ENCODE measurements at regions not wholly inside any gene's neighbourhood (a gene's known extent, or its start where the extent isn't known, plus 50 kb on each side); places are given as distances from the start of the nearest gene placed in this dataset.
"Not testable (repeated sequence)": the region's sequence is repeated elsewhere in the genome, so short reads cannot be mapped to it uniquely, and the experiment has no call there.

- Mint-ChIP-seq H3K9me3 (ENCODE audit: unreplicated experiment) (peaks cover 4% of the 10 kb centered on the region), H3K27ac (ENCODE audit: unreplicated experiment) (no peak overlapping the region), H3K27me3 (ENCODE audit: unreplicated experiment) (no peaks in the 10 kb centered on the region), H3K4me1 (ENCODE audit: unreplicated experiment) (no peaks in the 10 kb centered on the region), H3K4me3 (ENCODE audit: unreplicated experiment) (no peak overlapping the region), H3K36me3 (ENCODE audit: unreplicated experiment) (no peaks in the 10 kb centered on the region)
- no peak for DNase-seq (ENCODE audit: extremely low spot score, unreplicated experiment)
- no peak for TF ChIP-seq CTCF (IDR thresholded peaks at IDR 0.05)
Observed at GRCh38 chr9:42378418-42378815, 195.0 kb downstream of the SPATA31A6 start.

GRCh38 chr9:42379602-42380001 lies 196.1 kb downstream of the SPATA31A6 start:
- not testable (repeated sequence) for H3K4me1 Mint-ChIP-seq (ENCODE audit: unreplicated experiment); H3K27me3 Mint-ChIP-seq (ENCODE audit: unreplicated experiment); DNase-seq (ENCODE audit: extremely low spot score, unreplicated experiment); H3K9me3 Mint-ChIP-seq (ENCODE audit: unreplicated experiment); H3K36me3 Mint-ChIP-seq (ENCODE audit: unreplicated experiment); H3K4me3 Mint-ChIP-seq (ENCODE audit: unreplicated experiment); H3K27ac Mint-ChIP-seq (ENCODE audit: unreplicated experiment)

GRCh38 chr9:42384585-42384984 lies 201.1 kb downstream of the SPATA31A6 start:
- DNase-seq (ENCODE audit: extremely low spot score, unreplicated experiment); H3K9me3 Mint-ChIP-seq (ENCODE audit: unreplicated experiment); H3K27me3 Mint-ChIP-seq (ENCODE audit: unreplicated experiment); H3K36me3 Mint-ChIP-seq (ENCODE audit: unreplicated experiment); H3K4me1 Mint-ChIP-seq (ENCODE audit: unreplicated experiment); H3K27ac Mint-ChIP-seq (ENCODE audit: unreplicated experiment); H3K4me3 Mint-ChIP-seq (ENCODE audit: unreplicated experiment): not testable (repeated sequence)

- not testable (repeated sequence) for H3K36me3 Mint-ChIP-seq (ENCODE audit: unreplicated experiment); H3K9me3 Mint-ChIP-seq (ENCODE audit: unreplicated experiment); H3K4me1 Mint-ChIP-seq (ENCODE audit: unreplicated experiment); H3K27me3 Mint-ChIP-seq (ENCODE audit: unreplicated experiment); DNase-seq (ENCODE audit: extremely low spot score, unreplicated experiment); H3K4me3 Mint-ChIP-seq (ENCODE audit: unreplicated experiment); H3K27ac Mint-ChIP-seq (ENCODE audit: unreplicated experiment)
Observed at GRCh38 chr9:42385574-42386120, 202.2 kb downstream of the SPATA31A6 start.

- Mint-ChIP-seq H3K4me3 (ENCODE audit: unreplicated experiment) (no peak overlapping the region), H3K9me3 (ENCODE audit: unreplicated experiment) (no peaks in the 10 kb centered on the region), H3K27ac (ENCODE audit: unreplicated experiment) (no peak overlapping the region), H3K36me3 (ENCODE audit: unreplicated experiment) (no peaks in the 10 kb centered on the region), H3K4me1 (ENCODE audit: unreplicated experiment) (no peaks in the 10 kb centered on the region), H3K27me3 (ENCODE audit: unreplicated experiment) (no peaks in the 10 kb centered on the region)
- TF ChIP-seq CTCF (IDR thresholded peaks at IDR 0.05) = no peak
- DNase-seq (ENCODE audit: extremely low spot score, unreplicated experiment) = no peak
Observed at GRCh38 chr9:42386477-42386876, 203.0 kb downstream of the SPATA31A6 start.

GRCh38 chr9:42388146-42388690 lies 204.8 kb downstream of the SPATA31A6 start:
- H3K27me3 Mint-ChIP-seq (ENCODE audit: unreplicated experiment) = no peaks in the 10 kb centered on the region
- TF ChIP-seq CTCF (IDR thresholded peaks at IDR 0.05) = no peak
- H3K4me1 Mint-ChIP-seq (ENCODE audit: unreplicated experiment) = no peaks in the 10 kb centered on the region
- DNase-seq (ENCODE audit: extremely low spot score, unreplicated experiment) = no peak
- H3K9me3 Mint-ChIP-seq (ENCODE audit: unreplicated experiment) = no peaks in the 10 kb centered on the region
- H3K36me3 Mint-ChIP-seq (ENCODE audit: unreplicated experiment) = no peaks in the 10 kb centered on the region
- no peak overlapping the region for H3K27ac Mint-ChIP-seq (ENCODE audit: unreplicated experiment)
- H3K4me3 Mint-ChIP-seq (ENCODE audit: unreplicated experiment) = no peak overlapping the region
